Sigmoid colon (tissue), 4 donors: ENCODE measurements at regions not wholly inside any gene's neighbourhood (a gene's known extent, or its start where the extent isn't known, plus 50 kb on each side); places are given as distances from the start of the nearest gene placed in this dataset.

Experiments used
- CTCF ChIP-seq, 4 experiments: fragments of 450-650 bp in 3 of 4; fragments of 200-600 bp in 1 of 4; IDR thresholded peaks; one replicate each; pipeline ENCODE4 v1.5.1; 2016 to 2019; ENCODE audit warnings: antibody characterized with exemption in 4 of 4, mild to moderate bottlenecking in 3 of 4, moderate library complexity in 2 of 4
- POLR2A ChIP-seq, 2 donors: fragments of 450-650 bp; IDR thresholded peaks; one replicate each; pipeline ENCODE4 v1.6.1; 2016; ENCODE audit warnings: antibody characterized with exemption in 2 of 2, mild to moderate bottlenecking in 2 of 2, moderate library complexity in 2 of 2
- POLR2AphosphoS5 ChIP-seq, 4 donors: sonication (generic); formaldehyde crosslinking; IDR thresholded peaks; one replicate each; pipeline ENCODE4 v1.6.1; 2017; ENCODE audit warnings: antibody characterized with exemption in 4 of 4

DNA sequence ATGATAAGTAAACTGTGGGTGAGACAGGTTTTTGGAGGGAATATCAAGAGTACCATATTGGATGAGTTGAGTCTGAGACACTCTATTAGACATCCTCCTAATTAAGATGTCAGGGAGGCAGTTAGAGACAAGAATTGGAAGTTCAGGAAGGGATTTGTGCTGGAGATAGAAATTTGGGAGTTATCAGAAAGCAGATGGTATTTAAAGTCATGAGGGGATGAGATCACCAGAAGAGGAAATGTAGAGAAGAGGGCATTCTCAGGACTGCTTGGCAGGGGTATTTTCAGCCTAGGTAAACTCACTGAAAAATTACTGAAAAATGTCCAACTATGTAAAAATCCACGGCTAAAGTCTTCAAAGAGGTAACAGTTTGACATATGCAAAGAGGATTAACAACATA lies 161.6 kb upstream of the PGRMC2 start:
- TF ChIP-seq POLR2AphosphoS5 (IDR thresholded peaks at IDR 0.05): no peak
- no peak for TF ChIP-seq CTCF (IDR thresholded peaks at IDR 0.05)
- no peak for TF ChIP-seq POLR2A (IDR thresholded peaks at IDR 0.05)
